ENCODE measurements at regions not wholly inside any gene's neighbourhood (a gene's known extent, or its start where the extent isn't known, plus 50 kb on each side); places are given as distances from the start of the nearest gene placed in this dataset.

GRCh38 chr17:69918164-69918563 is 156.9 kb upstream of the KCNJ16 start:
- FAIRE-seq, result no peak
- DNase-seq (ENCODE audit: extremely low spot score, insufficient read length, low read depth), result no peak

GRCh38 chr17:69919789-69920188 is 155.2 kb upstream of the KCNJ16 start:
- DNase-seq (ENCODE audit: extremely low spot score, insufficient read length, low read depth) (no peak), FAIRE-seq (no peak)

GRCh38 chr17:69921046-69921445 is 154.0 kb upstream of the KCNJ16 start:
- FAIRE-seq (no peak), DNase-seq (ENCODE audit: extremely low spot score, insufficient read length, low read depth) (no peak)

GRCh38 chr17:69928611-69929010 is 146.4 kb upstream of the KCNJ16 start:
- no peak for FAIRE-seq
- no peak for DNase-seq (ENCODE audit: extremely low spot score, insufficient read length, low read depth)

- FAIRE-seq, result no peak
- DNase-seq (ENCODE audit: extremely low spot score, insufficient read length, low read depth), result no peak
These were observed 138.0 kb upstream of the KCNJ16 start for GRCh38 chr17:69936996-69937395.

GRCh38 chr17:69943058-69943457 is 132.0 kb upstream of the KCNJ16 start:
- DNase-seq (ENCODE audit: extremely low spot score, insufficient read length, low read depth) (no peak), FAIRE-seq (no peak)

GRCh38 chr17:69944406-69944805 is 130.6 kb upstream of the KCNJ16 start:
- no peak for DNase-seq (ENCODE audit: extremely low spot score, insufficient read length, low read depth)
- no peak for FAIRE-seq

- no peak for DNase-seq (ENCODE audit: extremely low spot score, insufficient read length, low read depth)
- FAIRE-seq, result no peak
These were observed 129.3 kb upstream of the KCNJ16 start for GRCh38 chr17:69945698-69946185.

GRCh38 chr17:69947027-69947759 is 127.8 kb upstream of the KCNJ16 start:
- DNase-seq (ENCODE audit: extremely low spot score, insufficient read length, low read depth) (no peak), FAIRE-seq (no peak)

GRCh38 chr17:69948406-69948805 is 126.6 kb upstream of the KCNJ16 start:
- FAIRE-seq (no peak), DNase-seq (ENCODE audit: extremely low spot score, insufficient read length, low read depth) (no peak)

- FAIRE-seq, result no peak
- no peak for DNase-seq (ENCODE audit: extremely low spot score, insufficient read length, low read depth)
These were observed 125.5 kb upstream of the KCNJ16 start for GRCh38 chr17:69949496-69949895.

GRCh38 chr17:69949973-69950695 is 124.9 kb upstream of the KCNJ16 start:
- FAIRE-seq (no peak), DNase-seq (ENCODE audit: extremely low spot score, insufficient read length, low read depth) (no peak)

- DNase-seq (ENCODE audit: extremely low spot score, insufficient read length, low read depth), result no peak
- FAIRE-seq, result no peak
These were observed 124.2 kb upstream of the KCNJ16 start for GRCh38 chr17:69950701-69951418.

- FAIRE-seq (no peak), DNase-seq (ENCODE audit: extremely low spot score, insufficient read length, low read depth) (no peak)
These were observed 120.6 kb upstream of the KCNJ16 start for GRCh38 chr17:69954241-69954925.

- FAIRE-seq (no peak), DNase-seq (ENCODE audit: extremely low spot score, insufficient read length, low read depth) (no peak)
These were observed 117.0 kb upstream of the KCNJ16 start for GRCh38 chr17:69958063-69958462.

- no peak for DNase-seq (ENCODE audit: extremely low spot score, insufficient read length, low read depth)
- no peak for FAIRE-seq
These were observed 115.7 kb upstream of the KCNJ16 start for GRCh38 chr17:69959283-69959682.

- FAIRE-seq (no peak), DNase-seq (ENCODE audit: extremely low spot score, insufficient read length, low read depth) (no peak)
These were observed 114.3 kb upstream of the KCNJ16 start for GRCh38 chr17:69960755-69961154.

- DNase-seq (ENCODE audit: extremely low spot score, insufficient read length, low read depth), result no peak
These were observed 113.4 kb upstream of the KCNJ16 start for GRCh38 chr17:69961501-69962145.

GRCh38 chr17:69962436-69962995 is 112.5 kb upstream of the KCNJ16 start:
- FAIRE-seq (no peak), DNase-seq (ENCODE audit: extremely low spot score, insufficient read length, low read depth) (no peak)

More at GRCh38 chr17:69961501-69962145, 113.4 kb upstream of the KCNJ16 start:
- FAIRE-seq, result no peak

Data from GM18507 (cell line).